ENCODE measurements at regions not wholly inside any gene's neighbourhood (a gene's known extent, or its start where the extent isn't known, plus 50 kb on each side); places are given as distances from the start of the nearest gene placed in this dataset.
A peak's percentile ranks its signal among the peaks of the same experiment; 100 is the strongest.

- intact Hi-C loops (cut with micrococcal nuclease; ENCODE audit: unreplicated experiment) (no loop called here), in situ Hi-C loops (cut with MboI) (no loop called here)
- no TSS peak for BruUV-seq (replicated peaks)
- Histone ChIP-seq H3K4me2 (ENCODE audit: control insufficient read depth, insufficient read depth) (no peak overlapping the region), H3K4me3 (no peak overlapping the region), H4K20me1 (ENCODE audit: control insufficient read depth, insufficient read depth) (no peaks in the 10 kb centered on the region), H3K27ac (ENCODE audit: control insufficient read depth, insufficient read depth) (no peak overlapping the region), H3K4me1 (ENCODE audit: control insufficient read depth, insufficient read depth, low read length) (no peaks in the 10 kb centered on the region), H3K36me3 (ENCODE audit: control insufficient read depth in 2 of 2, insufficient read depth in 2 of 2, low read length in 1 of 2) (no peaks in the 10 kb centered on the region), H3K27me3 (replicated peaks in 1 of 2; ENCODE audit: control insufficient read depth in 2 of 2, insufficient read depth in 2 of 2, low read length in 1 of 2) (no peaks in the 10 kb centered on the region), H3K79me2 (ENCODE audit: control insufficient read depth, insufficient read depth, low read length) (no peaks in the 10 kb centered on the region), H3K9ac (ENCODE audit: control insufficient read depth, insufficient read depth, low read length) (no peak overlapping the region), H3K9me3 (replicated peaks; ENCODE audit: control insufficient read depth, insufficient read depth, low read length) (no peaks in the 10 kb centered on the region), H2AFZ (ENCODE audit: control insufficient read depth, low read depth, low read length) (no peak overlapping the region)
- ChIA-PET SMC1A (ENCODE audit: uncharacterized antibody, unreplicated experiment) (no interaction called here), CTCF (interaction anchor here (1.4 kb wide), 1 partner anchor 556 kb away, joined by 7 read pairs; no protein-coding TSS in a partner anchor), RAD21 (ENCODE audit: unreplicated experiment) (no interaction called here), POLR2A (no interaction called here)
- 96% methylated on average over 1 of the region's 1 CpG for WGBS (ENCODE audit: insufficient coverage, insufficient replicate concordance, low lambda C conversion rate, missing lambda C conversion rate)
- no peak for FAIRE-seq
- ATAC-seq = no peak
- DNase-seq (ENCODE audit: low read depth, low spot score) = no peak
- TF ChIP-seq ZNF217 (IDR thresholded peaks at IDR 0.05) (no peak), SMAD1 (IDR thresholded peaks at IDR 0.05; ENCODE audit: low read depth, partially characterized antibody) (no peak), CREB1 (IDR thresholded peaks at IDR 0.05; ENCODE audit: low read depth) (no peak), PML (IDR thresholded peaks at IDR 0.05; ENCODE audit: low read length) (no peak), YY1 (IDR thresholded peaks at IDR 0.05; ENCODE audit: low read depth, low read length) (no peak)
Observed at GRCh38 chr12:90099288-90099687, 390.6 kb upstream of the ATP2B1 start.

- Histone ChIP-seq H3K36me3 (ENCODE audit: control insufficient read depth in 2 of 2, insufficient read depth in 2 of 2, low read length in 1 of 2) (no peaks in the 10 kb centered on the region), H4K20me1 (ENCODE audit: control insufficient read depth, insufficient read depth) (no peaks in the 10 kb centered on the region), H3K4me2 (ENCODE audit: control insufficient read depth, insufficient read depth) (no peak overlapping the region), H3K27ac (ENCODE audit: control insufficient read depth, insufficient read depth) (no peak overlapping the region), H3K9ac (ENCODE audit: control insufficient read depth, insufficient read depth, low read length) (no peak overlapping the region), H3K9me3 (replicated peaks; ENCODE audit: control insufficient read depth, insufficient read depth, low read length) (no peaks in the 10 kb centered on the region), H3K79me2 (ENCODE audit: control insufficient read depth, insufficient read depth, low read length) (no peaks in the 10 kb centered on the region), H3K4me3 (no peak overlapping the region), H3K4me1 (ENCODE audit: control insufficient read depth, insufficient read depth, low read length) (no peaks in the 10 kb centered on the region), H3K27me3 (replicated peaks in 1 of 2; ENCODE audit: control insufficient read depth in 2 of 2, insufficient read depth in 2 of 2, low read length in 1 of 2) (no peaks in the 10 kb centered on the region), H2AFZ (ENCODE audit: control insufficient read depth, low read depth, low read length) (no peak overlapping the region; the same call in 1 of the 2 replicates)
- FAIRE-seq (no peak), DNase-seq (ENCODE audit: low read depth, low spot score) (no peak), ATAC-seq (no peak)
- 52% methylated on average over 2 of the region's 2 CpGs for WGBS (ENCODE audit: insufficient coverage, insufficient replicate concordance, low lambda C conversion rate, missing lambda C conversion rate)
- in situ Hi-C loops (cut with MboI) (no loop called here), intact Hi-C loops (cut with micrococcal nuclease; ENCODE audit: unreplicated experiment) (no loop called here)
- RAD21 ChIA-PET (ENCODE audit: unreplicated experiment) = no interaction called here
- POLR2A ChIA-PET = no interaction called here
- CTCF ChIA-PET = interaction anchor here (0.8 to 1.6 kb wide), 3 partner anchors 9 to 555 kb away, joined by 3 to 7 read pairs (median 3); no protein-coding TSS in a partner anchor
- TF ChIP-seq HDAC6 (IDR thresholded peaks at IDR 0.05; ENCODE audit: unreplicated experiment) (no peak), PKNOX1 (IDR thresholded peaks at IDR 0.05) (peak; percentile 34; the same call in 1 of the 2 replicates)
- BruUV-seq (replicated peaks) = no TSS peak
- SMC1A ChIA-PET (ENCODE audit: uncharacterized antibody, unreplicated experiment) = interaction anchor here (0.5 to 1.2 kb wide), 4 partner anchors 13 to 149 kb away, joined by 3 read pairs; no protein-coding TSS in a partner anchor
Observed at GRCh38 chr12:90098132-90098779, 389.6 kb upstream of the ATP2B1 start.

Data from GM12878 (cell line).